GM12864 (cell line): ENCODE measurements at regions not wholly inside any gene's neighbourhood (a gene's known extent, or its start where the extent isn't known, plus 50 kb on each side); places are given as distances from the start of the nearest gene placed in this dataset.

Experiments
- DNase-seq: peaks from one replicate; pipeline ENCODE4 v3.0.0-alpha.2; 2011; ENCODE audit warnings: low read depth
- H3K4me3 ChIP-seq: 2 replicates; pipeline ENCODE4 v1.5.1; 2011; ENCODE audit warnings: mild to moderate bottlenecking, low read depth, low read length, control low read depth
- CTCF ChIP-seq: IDR thresholded peaks from 2 replicates; pipeline ENCODE4 v1.5.1; 2011; ENCODE audit warnings: low read depth, mild to moderate bottlenecking, moderate library complexity, low read length, control low read depth, inconsistent platforms; ENCODE audit errors: missing control alignments

GRCh38 chr13:81406022-81406421, 1065.1 kb upstream of the SPRY2 start:
- no peak for TF ChIP-seq CTCF
- no peak overlapping the region for H3K4me3 ChIP-seq
- no peak for DNase-seq

- H3K4me3 ChIP-seq, result no peak overlapping the region
- DNase-seq, result no peak
- no peak for TF ChIP-seq CTCF
These were observed 1055.3 kb upstream of the SPRY2 start for GRCh38 chr13:81396192-81396591.

GRCh38 chr13:81395368-81395767, 1054.4 kb upstream of the SPRY2 start:
- TF ChIP-seq CTCF, result no peak
- H3K4me3 ChIP-seq, result no peak overlapping the region
- DNase-seq, result no peak

GRCh38 chr13:81394640-81395039, 1053.7 kb upstream of the SPRY2 start:
- H3K4me3 ChIP-seq, result no peak overlapping the region
- no peak for TF ChIP-seq CTCF
- DNase-seq, result no peak

GRCh38 chr13:81393721-81394120, 1052.8 kb upstream of the SPRY2 start:
- no peak for TF ChIP-seq CTCF
- H3K4me3 ChIP-seq, result no peak overlapping the region
- no peak for DNase-seq

- no peak for TF ChIP-seq CTCF
- DNase-seq, result no peak
- H3K4me3 ChIP-seq, result no peak overlapping the region
These were observed 1052.2 kb upstream of the SPRY2 start for GRCh38 chr13:81393110-81393509.

- DNase-seq, result no peak
- no peak overlapping the region for H3K4me3 ChIP-seq
- TF ChIP-seq CTCF, result no peak
These were observed 1047.5 kb upstream of the SPRY2 start for GRCh38 chr13:81388400-81388799.
